Smooth muscle cell (in vitro differentiated cells): ENCODE measurements at regions not wholly inside any gene's neighbourhood (a gene's known extent, or its start where the extent isn't known, plus 50 kb on each side); places are given as distances from the start of the nearest gene placed in this dataset.

Experiments
- DNase-seq: peaks from one replicate; lab custom pipeline; 2025; ENCODE audit not compliant: unreplicated experiment; lab: John Stamatoyannopoulos, UW
- H2AFZ ChIP-seq: fragments of 200-600 bp; sonication (generic); 2 replicates; pipeline ENCODE4 v1.6.0; 2016; ENCODE audit warnings: antibody characterized with exemption, low read depth, mild to moderate bottlenecking
- H3F3A ChIP-seq: fragments of 200-600 bp; sonication (generic); 2 replicates; pipeline ENCODE4 v1.6.0; 2017; ENCODE audit warnings: antibody characterized with exemption, low read depth
- H3K27ac ChIP-seq: fragments of 200-600 bp; sonication (generic); 2 replicates; pipeline ENCODE4 v1.5.1; 2016; ENCODE audit warnings: low read depth, mild to moderate bottlenecking
- H3K27me3 ChIP-seq: fragments of 200-600 bp; sonication (generic); 2 replicates; pipeline ENCODE4 v1.6.1; 2016; ENCODE audit warnings: low read depth, mild to moderate bottlenecking
- H3K36me3 ChIP-seq: fragments of 200-600 bp; sonication (generic); 2 replicates; pipeline ENCODE4 v1.5.1; 2016; ENCODE audit warnings: low read depth
- H3K4me1 ChIP-seq: fragments of 200-600 bp; sonication (generic); 2 replicates; pipeline ENCODE4 v1.5.1; 2016; ENCODE audit warnings: low read depth
- H3K4me2 ChIP-seq: fragments of 200-600 bp; sonication (generic); 2 replicates; pipeline ENCODE4 v1.6.0; 2016; ENCODE audit warnings: mild to moderate bottlenecking
- H3K4me3 ChIP-seq: fragments of 200-600 bp; sonication (generic); 2 replicates; pipeline ENCODE4 v1.5.1; 2016; ENCODE audit warnings: mild to moderate bottlenecking
- H3K79me2 ChIP-seq: fragments of 200-600 bp; sonication (generic); 2 replicates; pipeline ENCODE4 v1.6.0; 2016; ENCODE audit warnings: low read depth, mild to moderate bottlenecking
- H3K9ac ChIP-seq: fragments of 200-600 bp; sonication (generic); 2 replicates; pipeline ENCODE4 v1.6.0; 2016; ENCODE audit warnings: low read depth
- H3K9me3 ChIP-seq: fragments of 200-600 bp; sonication (generic); replicated peaks from 2 replicates; pipeline ENCODE4 v1.5.1; 2016; ENCODE audit warnings: low read depth
- H4K20me1 ChIP-seq: fragments of 200-600 bp; sonication (generic); 2 replicates; pipeline ENCODE4 v1.6.0; 2016; ENCODE audit warnings: low read depth
- CTCF ChIP-seq: fragments of 200-600 bp; sonication (generic); IDR thresholded peaks from 2 replicates; pipeline ENCODE4 v1.5.1; 2017; ENCODE audit warnings: borderline replicate concordance, mild to moderate bottlenecking, antibody characterized with exemption; ENCODE audit not compliant: insufficient read depth, poor library complexity, severe bottlenecking
- WGBS: methylation state at CpG from one replicate; pipeline ENCODE4 v1.1.7; 2016; ENCODE audit warnings: low lambda C conversion rate; 5-methylcytosine and 5-hydroxymethylcytosine counted together

- H3K4me3 ChIP-seq, result no peak overlapping the region
- peaks cover 4% of the 10 kb centered on the region for H3K4me1 ChIP-seq
- no peak overlapping the region for H3K27ac ChIP-seq
- H3K36me3 ChIP-seq, result no peaks in the 10 kb centered on the region
- H3K9ac ChIP-seq, result no peak overlapping the region
- H3K79me2 ChIP-seq, result no peaks in the 10 kb centered on the region
- peaks cover 7% of the 10 kb centered on the region for H3K27me3 ChIP-seq
- DNase-seq, result no peak
- no peaks in the 10 kb centered on the region for H3F3A ChIP-seq
- TF ChIP-seq CTCF, result no peak
- H3K4me2 ChIP-seq, result no peak overlapping the region
- H4K20me1 ChIP-seq, result no peaks in the 10 kb centered on the region
- no peak overlapping the region for H2AFZ ChIP-seq
- no peaks in the 10 kb centered on the region for H3K9me3 ChIP-seq
- 92% methylated on average over 26 of the region's 26 CpGs for WGBS
These were observed 54.4 kb downstream of the UNCX start for GRCh38 chr7:1286946-1287645.

GRCh38 chr7:1287752-1288201 is 55.1 kb downstream of the UNCX start:
- DNase-seq, result no peak
- Histone ChIP-seq H3K4me1 (peaks cover 4% of the 10 kb centered on the region), H2AFZ (no peak overlapping the region), H3K27me3 (peaks cover 7% of the 10 kb centered on the region), H3K9ac (no peak overlapping the region), H3K79me2 (no peaks in the 10 kb centered on the region), H3F3A (no peaks in the 10 kb centered on the region), H3K9me3 (no peaks in the 10 kb centered on the region), H3K4me3 (no peak overlapping the region), H4K20me1 (no peaks in the 10 kb centered on the region), H3K36me3 (no peaks in the 10 kb centered on the region), H3K27ac (no peak overlapping the region), H3K4me2 (no peak overlapping the region)
- WGBS, result 95% methylated on average over 18 of the region's 19 CpGs
- TF ChIP-seq CTCF, result no peak

- TF ChIP-seq CTCF, result no peak
- no peaks in the 10 kb centered on the region for H3F3A ChIP-seq
- no peak overlapping the region for H3K4me2 ChIP-seq
- H3K27ac ChIP-seq, result no peak overlapping the region
- WGBS, result 92% methylated on average over 22 of the region's 26 CpGs
- H3K9ac ChIP-seq, result no peak overlapping the region
- peaks cover 4% of the 10 kb centered on the region for H3K4me1 ChIP-seq
- no peak overlapping the region for H2AFZ ChIP-seq
- H3K79me2 ChIP-seq, result no peaks in the 10 kb centered on the region
- H3K9me3 ChIP-seq, result no peaks in the 10 kb centered on the region
- H3K4me3 ChIP-seq, result no peak overlapping the region
- H4K20me1 ChIP-seq, result no peaks in the 10 kb centered on the region
- no peak for DNase-seq
- H3K27me3 ChIP-seq, result peaks cover 7% of the 10 kb centered on the region
- H3K36me3 ChIP-seq, result no peaks in the 10 kb centered on the region
These were observed 55.8 kb downstream of the UNCX start for GRCh38 chr7:1288390-1288995.
